ENCODE measurements at regions not wholly inside any gene's neighbourhood (a gene's known extent, or its start where the extent isn't known, plus 50 kb on each side); places are given as distances from the start of the nearest gene placed in this dataset.
A peak's percentile ranks its signal among the peaks of the same experiment; 100 is the strongest.
"Not testable (repeated sequence)": the region's sequence is repeated elsewhere in the genome, so short reads cannot be mapped to it uniquely, and the experiment has no call there.

GRCh38 chr5:21481320-21482270, 1371.5 kb downstream of the CDH12 start:
- H3K4me3 Mint-ChIP-seq; H3K27me3 Mint-ChIP-seq (ENCODE audit: insufficient read depth); H3K27ac Mint-ChIP-seq; H3K9me3 Mint-ChIP-seq; DNase-seq; H3K4me1 Mint-ChIP-seq (ENCODE audit: low read depth); H3K36me3 Mint-ChIP-seq (ENCODE audit: low read depth): not testable (repeated sequence)

- not testable (repeated sequence) for H3K36me3 Mint-ChIP-seq (ENCODE audit: low read depth); H3K9me3 Mint-ChIP-seq; H3K27ac Mint-ChIP-seq; H3K4me1 Mint-ChIP-seq (ENCODE audit: low read depth); DNase-seq; H3K27me3 Mint-ChIP-seq (ENCODE audit: insufficient read depth); H3K4me3 Mint-ChIP-seq
These were observed 1373.1 kb downstream of the CDH12 start for GRCh38 chr5:21480054-21480453.

- not testable (repeated sequence) for H3K4me1 Mint-ChIP-seq (ENCODE audit: low read depth); H3K36me3 Mint-ChIP-seq (ENCODE audit: low read depth); DNase-seq; H3K27me3 Mint-ChIP-seq (ENCODE audit: insufficient read depth); H3K4me3 Mint-ChIP-seq; H3K9me3 Mint-ChIP-seq; H3K27ac Mint-ChIP-seq
These were observed 1379.2 kb downstream of the CDH12 start for GRCh38 chr5:21473981-21474380.

GRCh38 chr5:21473436-21473835, 1379.7 kb downstream of the CDH12 start:
- not testable (repeated sequence) for DNase-seq; H3K27ac Mint-ChIP-seq; H3K27me3 Mint-ChIP-seq (ENCODE audit: insufficient read depth)

GRCh38 chr5:21471691-21472090, 1381.5 kb downstream of the CDH12 start:
- H3K9me3 Mint-ChIP-seq; H3K27ac Mint-ChIP-seq; DNase-seq; H3K27me3 Mint-ChIP-seq (ENCODE audit: insufficient read depth); H3K4me1 Mint-ChIP-seq (ENCODE audit: low read depth); H3K4me3 Mint-ChIP-seq; H3K36me3 Mint-ChIP-seq (ENCODE audit: low read depth): not testable (repeated sequence)

More at GRCh38 chr5:21473436-21473835, 1379.7 kb downstream of the CDH12 start:
- not testable (repeated sequence) for H3K4me3 Mint-ChIP-seq; H3K4me1 Mint-ChIP-seq (ENCODE audit: low read depth); H3K9me3 Mint-ChIP-seq; H3K36me3 Mint-ChIP-seq (ENCODE audit: low read depth)

- not testable (repeated sequence) for H3K27ac Mint-ChIP-seq; H3K4me1 Mint-ChIP-seq (ENCODE audit: low read depth); H3K9me3 Mint-ChIP-seq; H3K27me3 Mint-ChIP-seq (ENCODE audit: insufficient read depth); H3K4me3 Mint-ChIP-seq; H3K36me3 Mint-ChIP-seq (ENCODE audit: low read depth)
- DNase-seq, result peak; percentile 15
- TF ChIP-seq CTCF (IDR thresholded peaks at IDR 0.05), result peak; percentile 74
These were observed 1383.5 kb downstream of the CDH12 start for GRCh38 chr5:21469523-21470101.

- not testable (repeated sequence) for H3K36me3 Mint-ChIP-seq (ENCODE audit: low read depth); DNase-seq; H3K4me3 Mint-ChIP-seq; H3K4me1 Mint-ChIP-seq (ENCODE audit: low read depth); H3K27ac Mint-ChIP-seq; H3K9me3 Mint-ChIP-seq; H3K27me3 Mint-ChIP-seq (ENCODE audit: insufficient read depth)
These were observed 1385.6 kb downstream of the CDH12 start for GRCh38 chr5:21467544-21467943.

- not testable (repeated sequence) for DNase-seq; H3K9me3 Mint-ChIP-seq; H3K27me3 Mint-ChIP-seq (ENCODE audit: insufficient read depth); H3K4me1 Mint-ChIP-seq (ENCODE audit: low read depth); H3K36me3 Mint-ChIP-seq (ENCODE audit: low read depth)
- peak overlapping the region; percentile 94 for H3K4me3 Mint-ChIP-seq
- H3K27ac Mint-ChIP-seq, result peak overlapping the region; percentile 57
These were observed 1393.4 kb downstream of the CDH12 start for GRCh38 chr5:21459744-21460073.

- Mint-ChIP-seq H3K4me3 (no peak overlapping the region; the same call in 1 of the 2 replicates), H3K9me3 (no peaks in the 10 kb centered on the region), H3K36me3 (ENCODE audit: low read depth) (no peaks in the 10 kb centered on the region), H3K27ac (no peak overlapping the region), H3K4me1 (ENCODE audit: low read depth) (no peaks in the 10 kb centered on the region), H3K27me3 (ENCODE audit: insufficient read depth) (no peaks in the 10 kb centered on the region)
- DNase-seq, result no peak
- TF ChIP-seq CTCF (IDR thresholded peaks at IDR 0.05), result no peak
These were observed 1400.7 kb downstream of the CDH12 start for GRCh38 chr5:21452449-21452848.
